ENCODE measurements at regions not wholly inside any gene's neighbourhood (a gene's known extent, or its start where the extent isn't known, plus 50 kb on each side); places are given as distances from the start of the nearest gene placed in this dataset.

- H2AFZ ChIP-seq, result no peak overlapping the region
- H3K27ac Mint-ChIP-seq, result no peak overlapping the region
- H3K36me3 ChIP-seq (ENCODE audit: insufficient read depth), result no peaks in the 10 kb centered on the region
- H3K4me3 Mint-ChIP-seq, result no peak overlapping the region
- ATAC-seq (no peak), DNase-seq (ENCODE audit: low spot score) (no peak)
- H3K4me3 ChIP-seq, result no peak overlapping the region
- H4K20me1 ChIP-seq (replicated peaks; ENCODE audit: insufficient read depth), result no peaks in the 10 kb centered on the region
- H3K36me3 Mint-ChIP-seq (ENCODE audit: low read depth), result no peaks in the 10 kb centered on the region
- H3K9me2 ChIP-seq (ENCODE audit: insufficient read depth), result no peaks in the 10 kb centered on the region
- no peaks in the 10 kb centered on the region for H3K9me3 Mint-ChIP-seq
- H3K79me2 ChIP-seq (replicated peaks; ENCODE audit: insufficient read depth), result no peaks in the 10 kb centered on the region
- TF ChIP-seq EZH2 (IDR thresholded peaks at IDR 0.05; ENCODE audit: low read depth, unreplicated experiment), result no peak
- no peak for TF ChIP-seq POLR2AphosphoS5 (IDR thresholded peaks at IDR 0.05; ENCODE audit: low read depth)
- no peak overlapping the region for H3K27ac ChIP-seq (ENCODE audit: low read depth)
- H3F3A ChIP-seq (replicated peaks; ENCODE audit: low read depth), result no peaks in the 10 kb centered on the region
- H3K4me2 ChIP-seq, result no peak overlapping the region
- H3K4me1 Mint-ChIP-seq, result no peaks in the 10 kb centered on the region
- H3K4me1 ChIP-seq (ENCODE audit: insufficient read depth), result no peaks in the 10 kb centered on the region
- no peaks in the 10 kb centered on the region for H3K27me3 ChIP-seq (ENCODE audit: insufficient read depth)
- no peaks in the 10 kb centered on the region for H3K27me3 Mint-ChIP-seq (ENCODE audit: insufficient read depth, low read depth, poor library complexity)
Observed at GRCh38 chr2:235183786-235184185, 232.0 kb downstream of the SH3BP4 start.

- Histone ChIP-seq H3K79me2 (replicated peaks; ENCODE audit: insufficient read depth) (no peaks in the 10 kb centered on the region), H2AFZ (no peak overlapping the region), H3K4me2 (no peak overlapping the region), H4K20me1 (replicated peaks; ENCODE audit: insufficient read depth) (no peaks in the 10 kb centered on the region), H3K27me3 (ENCODE audit: insufficient read depth) (no peaks in the 10 kb centered on the region), H3K4me1 (ENCODE audit: insufficient read depth) (no peaks in the 10 kb centered on the region), H3K4me3 (no peak overlapping the region), H3K9me2 (ENCODE audit: insufficient read depth) (no peaks in the 10 kb centered on the region), H3K36me3 (ENCODE audit: insufficient read depth) (no peaks in the 10 kb centered on the region), H3K27ac (ENCODE audit: low read depth) (no peak overlapping the region), H3F3A (replicated peaks; ENCODE audit: low read depth) (no peaks in the 10 kb centered on the region)
- Mint-ChIP-seq H3K27ac (no peak overlapping the region), H3K4me3 (no peak overlapping the region), H3K27me3 (ENCODE audit: insufficient read depth, low read depth, poor library complexity) (peaks cover 1% of the 10 kb centered on the region), H3K4me1 (peaks cover 3% of the 10 kb centered on the region; the same call in 1 of the 3 replicates), H3K36me3 (ENCODE audit: low read depth) (no peaks in the 10 kb centered on the region), H3K9me3 (no peaks in the 10 kb centered on the region; the same call in 2 of the 3 replicates)
- ATAC-seq (no peak), DNase-seq (ENCODE audit: low spot score) (no peak)
- no peak for TF ChIP-seq ZNF462 (CRISPR knock-in tag; IDR thresholded peaks at IDR 0.05)
- TF ChIP-seq EZH2phosphoT487 (IDR thresholded peaks at IDR 0.05; ENCODE audit: unreplicated experiment), result no peak
- no peak for TF ChIP-seq ETS1 (IDR thresholded peaks at IDR 0.05)
- no peak for TF ChIP-seq CTCF (conservative IDR thresholded peaks at IDR 0.05; ENCODE audit: low read depth in 2 of 2)
- no peak for TF ChIP-seq REST (IDR thresholded peaks at IDR 0.05; ENCODE audit: unreplicated experiment)
- TF ChIP-seq JUNB (IDR thresholded peaks at IDR 0.05; ENCODE audit: unreplicated experiment), result no peak
- no peak for TF ChIP-seq CREB1 (CRISPR knock-in tag; IDR thresholded peaks at IDR 0.05; ENCODE audit: low read depth)
- no peak for TF ChIP-seq NANOG (IDR thresholded peaks at IDR 0.05; ENCODE audit: borderline replicate concordance)
Observed at GRCh38 chr2:235187806-235188205, 236.0 kb downstream of the SH3BP4 start.

All from GM23338 (cell line).